HPDE6-E6E7 (cell line): ENCODE measurements at regions not wholly inside any gene's neighbourhood (a gene's known extent, or its start where the extent isn't known, plus 50 kb on each side); places are given as distances from the start of the nearest gene placed in this dataset.

Source experiments
- DNase-seq: peaks from one replicate; pipeline ENCODE4 v3.0.0; 2011; ENCODE audit warnings: missing footprints; ENCODE audit errors: extremely low spot score

- DNase-seq: no peak
These were observed 57.1 kb upstream of the BTN3A2 start for GRCh38 chr6:26307850-26308249.

DNA sequence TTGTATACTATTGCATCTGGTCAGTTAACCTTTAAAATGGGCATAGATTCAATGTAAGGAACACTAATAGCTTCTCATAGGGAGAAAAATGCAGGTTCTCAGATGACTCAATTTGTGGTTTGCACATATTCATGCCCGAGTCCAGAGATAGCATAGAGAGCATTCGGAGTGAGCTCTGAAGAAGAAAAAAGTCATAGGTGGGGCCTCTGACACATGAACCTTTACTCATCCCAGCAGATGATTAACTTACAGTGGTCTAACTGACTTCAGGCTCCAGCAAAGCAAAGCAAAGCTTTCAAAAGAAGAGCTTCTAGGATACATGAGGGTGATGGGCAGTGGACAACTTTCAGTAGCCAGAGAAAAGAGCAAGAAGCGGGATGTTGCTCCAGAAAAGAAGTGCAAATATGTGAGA lies 55.3 kb upstream of the BTN3A2 start:
- DNase-seq: no peak

DNA sequence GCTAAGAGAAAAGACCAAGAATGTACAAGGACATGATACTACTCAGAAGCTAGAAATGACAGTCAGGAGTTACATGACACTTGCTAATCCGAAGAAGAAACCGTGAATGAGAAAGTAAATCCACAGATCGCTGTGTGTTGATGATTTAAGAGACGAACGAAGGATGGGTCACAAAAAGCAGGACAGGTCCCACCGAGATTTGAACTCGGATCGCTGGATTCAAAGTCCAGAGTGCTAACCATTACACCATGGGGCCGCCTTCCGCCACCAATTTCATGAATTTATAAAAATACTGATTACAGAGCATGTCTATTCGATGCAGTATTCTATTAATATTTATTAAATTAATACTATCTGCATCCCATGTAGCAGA lies 54.0 kb upstream of the BTN3A2 start:
- no peak for DNase-seq

GRCh38 chr6:26311385-26312095 lies 53.5 kb upstream of the BTN3A2 start:
- DNase-seq: no peak

DNA sequence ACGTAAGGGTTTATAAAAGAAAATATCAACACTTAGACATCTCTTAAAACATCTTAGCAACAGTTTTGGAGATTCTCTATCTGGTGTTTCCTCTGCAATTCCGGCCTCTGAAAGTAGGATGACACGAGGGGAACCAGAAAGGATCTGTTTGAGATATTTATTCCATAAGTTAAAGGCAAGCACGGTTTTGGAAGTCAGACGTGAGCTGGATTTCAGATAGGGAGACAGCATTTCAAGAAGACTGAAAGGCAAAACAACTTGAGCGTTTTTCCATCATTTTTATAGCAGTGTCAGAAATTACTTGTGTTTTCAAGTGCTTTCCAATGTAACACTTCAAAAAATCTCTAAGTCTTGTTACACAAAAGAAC lies 52.9 kb upstream of the BTN3A2 start:
- DNase-seq: no peak

GRCh38 chr6:26312501-26313397 lies 52.2 kb upstream of the BTN3A2 start:
- DNase-seq: no peak
